Fibroblast of the aortic adventitia (primary cell): ENCODE measurements at regions not wholly inside any gene's neighbourhood (a gene's known extent, or its start where the extent isn't known, plus 50 kb on each side); places are given as distances from the start of the nearest gene placed in this dataset.

Source experiments
- DNase-seq: peaks from one replicate; pipeline ENCODE4 v3.0.0-alpha.2; 2010; ENCODE audit warnings: low read depth
- H3K4me3 ChIP-seq: 2 replicates; pipeline ENCODE4 v1.5.1; 2011; ENCODE audit warnings: low read depth, mild to moderate bottlenecking, control low read depth, low read length, moderate library complexity
- TF ChIP-seq, protein P1 (sequence below): IDR thresholded peaks from 2 replicates; pipeline ENCODE4 v1.5.1; 2011; ENCODE audit warnings: mild to moderate bottlenecking, low read length, control low read depth, inconsistent platforms; ENCODE audit not compliant: insufficient read depth

DNA sequence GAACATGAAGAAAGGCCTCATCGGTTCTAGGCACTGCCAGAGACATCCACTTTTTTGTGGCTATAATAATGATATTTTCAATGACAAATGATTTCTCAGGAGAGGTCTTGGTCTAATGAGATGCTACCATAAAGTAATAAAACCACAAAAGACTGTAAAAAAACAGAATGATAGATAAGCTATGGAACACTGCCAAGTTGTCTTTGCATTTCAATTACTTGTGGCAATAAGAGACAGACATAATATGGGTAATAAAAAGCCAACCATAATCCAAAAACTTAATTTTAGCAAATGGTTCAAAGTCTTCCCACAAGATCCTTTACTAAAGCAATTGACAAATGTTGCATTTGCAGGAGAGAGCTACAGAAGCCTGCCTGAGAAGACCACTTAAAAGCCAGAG, 292.5 kb downstream of the ATPSCKMT start:
- TF ChIP-seq, protein P1, sequence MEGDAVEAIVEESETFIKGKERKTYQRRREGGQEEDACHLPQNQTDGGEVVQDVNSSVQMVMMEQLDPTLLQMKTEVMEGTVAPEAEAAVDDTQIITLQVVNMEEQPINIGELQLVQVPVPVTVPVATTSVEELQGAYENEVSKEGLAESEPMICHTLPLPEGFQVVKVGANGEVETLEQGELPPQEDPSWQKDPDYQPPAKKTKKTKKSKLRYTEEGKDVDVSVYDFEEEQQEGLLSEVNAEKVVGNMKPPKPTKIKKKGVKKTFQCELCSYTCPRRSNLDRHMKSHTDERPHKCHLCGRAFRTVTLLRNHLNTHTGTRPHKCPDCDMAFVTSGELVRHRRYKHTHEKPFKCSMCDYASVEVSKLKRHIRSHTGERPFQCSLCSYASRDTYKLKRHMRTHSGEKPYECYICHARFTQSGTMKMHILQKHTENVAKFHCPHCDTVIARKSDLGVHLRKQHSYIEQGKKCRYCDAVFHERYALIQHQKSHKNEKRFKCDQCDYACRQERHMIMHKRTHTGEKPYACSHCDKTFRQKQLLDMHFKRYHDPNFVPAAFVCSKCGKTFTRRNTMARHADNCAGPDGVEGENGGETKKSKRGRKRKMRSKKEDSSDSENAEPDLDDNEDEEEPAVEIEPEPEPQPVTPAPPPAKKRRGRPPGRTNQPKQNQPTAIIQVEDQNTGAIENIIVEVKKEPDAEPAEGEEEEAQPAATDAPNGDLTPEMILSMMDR = no peak
- H3K4me3 ChIP-seq = no peak overlapping the region
- no peak for DNase-seq

DNA sequence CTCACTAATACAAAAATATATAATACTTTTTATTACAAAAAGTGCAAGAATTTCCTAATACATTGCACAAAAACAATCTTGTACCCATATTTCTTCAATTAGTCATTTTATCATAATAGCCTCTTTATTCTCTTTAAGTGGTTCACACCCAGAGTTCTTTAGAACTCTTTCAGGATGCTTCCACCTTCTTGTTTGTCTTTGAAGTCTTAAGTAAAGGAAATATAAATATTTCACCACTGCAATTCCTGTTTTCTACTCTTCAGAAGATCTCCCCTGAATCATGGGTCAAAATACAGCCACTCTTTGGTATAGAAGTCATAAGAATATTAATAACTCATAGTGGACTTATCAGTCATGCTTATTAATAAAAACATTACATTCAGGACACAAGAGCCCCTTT, 293.0 kb downstream of the ATPSCKMT start:
- no peak for DNase-seq
- H3K4me3 ChIP-seq = no peak overlapping the region
- TF ChIP-seq, protein P1 = no peak

DNA sequence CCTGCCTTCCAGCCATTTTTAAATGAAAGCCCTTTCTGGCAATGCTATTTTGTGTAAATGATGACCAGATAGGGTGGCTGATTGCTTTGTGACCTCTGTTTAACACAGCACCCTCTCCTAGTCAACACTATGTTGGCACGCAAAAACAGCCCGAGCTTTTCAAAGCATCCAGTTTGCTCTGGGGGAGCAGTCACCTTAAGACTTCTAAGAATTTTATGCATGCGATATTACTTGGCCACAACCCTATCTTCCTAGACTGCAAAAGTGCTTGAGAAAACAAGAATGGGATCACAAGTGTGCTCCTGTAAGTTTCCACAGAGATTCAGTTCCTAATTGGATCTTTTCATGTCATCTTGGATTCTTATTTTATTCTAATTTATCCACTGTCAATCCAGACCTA, 294.1 kb downstream of the ATPSCKMT start:
- TF ChIP-seq, protein P1 = no peak
- no peak for DNase-seq
- H3K4me3 ChIP-seq = no peak overlapping the region

DNA sequence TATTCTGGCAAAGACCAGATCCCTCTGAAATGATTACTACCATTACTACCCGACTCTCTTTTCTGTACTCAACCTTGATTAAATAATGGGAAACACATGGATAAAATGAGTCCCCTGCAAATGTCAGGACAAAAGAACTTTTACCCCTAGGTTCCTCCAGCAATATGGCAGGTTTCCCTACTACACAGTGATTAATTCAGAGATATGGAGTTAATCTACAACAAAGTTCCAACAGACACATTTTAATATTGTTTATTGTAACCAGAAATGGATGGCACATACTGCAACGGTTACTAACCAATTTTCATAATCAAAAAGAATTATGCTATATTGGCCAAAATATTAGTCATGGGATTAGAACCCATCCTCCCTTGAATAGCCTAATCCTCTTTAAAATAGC, 294.8 kb downstream of the ATPSCKMT start:
- no peak overlapping the region for H3K4me3 ChIP-seq
- DNase-seq = peak; percentile 5
- TF ChIP-seq, protein P1 = no peak

DNA sequence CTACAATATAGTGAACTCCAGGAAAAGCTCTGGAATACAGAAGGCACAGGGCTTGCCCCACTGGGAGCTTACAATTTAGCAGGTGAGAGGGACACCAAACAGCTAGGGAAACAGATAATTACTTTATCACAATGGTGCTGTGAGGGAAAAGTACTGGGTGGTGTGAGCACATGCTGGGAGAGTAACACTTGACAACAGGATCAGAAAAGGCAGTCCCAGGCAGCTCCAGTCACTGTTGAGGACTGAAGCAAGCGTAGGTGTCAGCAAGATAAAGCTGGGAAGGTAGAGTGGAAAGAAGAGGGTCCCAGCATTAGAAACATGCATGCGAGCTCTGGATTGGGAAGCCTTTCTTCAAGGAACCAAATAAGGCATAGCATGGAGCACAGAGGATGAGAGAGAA, 296.0 kb downstream of the ATPSCKMT start:
- TF ChIP-seq, protein P1 = no peak
- no peak for DNase-seq
- H3K4me3 ChIP-seq = no peak overlapping the region

DNA sequence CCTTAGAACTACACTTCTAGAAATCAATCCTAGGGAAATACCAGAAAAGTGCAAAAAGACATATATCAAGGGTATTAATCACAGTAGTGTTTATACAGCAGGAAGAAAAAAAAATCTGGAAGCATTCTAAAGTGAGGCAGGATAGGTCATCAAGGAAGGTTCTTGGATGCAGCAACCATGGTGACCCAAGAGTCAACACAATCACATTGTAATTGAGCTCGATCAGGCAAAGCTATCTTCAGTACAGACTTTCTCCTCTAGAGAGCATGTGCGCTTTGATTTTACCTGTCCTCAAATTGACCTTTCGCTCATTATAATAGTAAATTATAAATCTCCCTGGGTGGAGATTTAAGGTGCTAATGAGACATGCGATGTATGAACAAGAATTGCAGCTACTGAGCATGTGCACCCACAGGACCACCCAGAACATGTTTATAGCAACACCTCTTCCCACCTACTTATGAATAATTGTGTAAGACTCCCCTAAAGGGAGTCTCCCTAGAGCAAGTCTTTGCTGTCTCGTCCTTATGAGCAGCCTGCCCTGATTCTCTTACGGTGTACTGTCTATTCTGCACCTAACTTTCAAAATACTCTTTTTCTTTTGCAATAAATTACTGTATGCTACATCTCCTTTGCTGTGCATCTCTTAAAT, 297.7 kb downstream of the ATPSCKMT start:
- DNase-seq = no peak
- TF ChIP-seq, protein P1 = no peak
- no peak overlapping the region for H3K4me3 ChIP-seq

DNA sequence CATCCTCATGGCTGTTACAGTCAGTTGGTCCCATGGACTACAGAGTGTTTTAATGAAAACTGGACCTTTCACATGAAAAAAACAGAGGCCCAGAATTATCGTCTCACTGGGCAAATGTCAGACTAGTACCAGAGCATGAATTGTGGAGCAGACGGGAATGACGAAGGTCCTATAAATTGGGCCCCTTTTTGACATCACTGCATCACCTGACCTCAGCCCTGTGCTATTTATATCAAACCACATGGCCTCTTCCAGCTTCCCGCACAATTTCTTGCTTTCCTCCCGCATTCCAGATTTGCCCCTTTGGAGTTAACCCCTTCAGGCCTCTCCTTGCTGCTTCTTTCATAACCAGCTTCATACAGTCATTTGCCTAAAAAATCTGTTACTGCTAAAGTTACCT, 301.7 kb downstream of the ATPSCKMT start:
- H3K4me3 ChIP-seq = no peak overlapping the region
- TF ChIP-seq, protein P1 = no peak
- no peak for DNase-seq
